Transverse colon (tissue), 4 donors: ENCODE measurements at regions not wholly inside any gene's neighbourhood (a gene's known extent, or its start where the extent isn't known, plus 50 kb on each side); places are given as distances from the start of the nearest gene placed in this dataset.

Experiments used
- DNase-seq: peaks from one replicate; pipeline ENCODE4 v3.0.0-alpha.2; 2019
- H3K27ac ChIP-seq, 4 donors: fragments of 200-600 bp; sonication (generic); 2 replicates each; pipeline ENCODE4 v1.5.1; 2016 to 2018; ENCODE audit warnings: inconsistent platforms in 4 of 4
- H3K27me3 ChIP-seq: fragments of 200-600 bp; sonication (generic); 2 replicates; pipeline ENCODE4 v1.5.1; 2017; ENCODE audit warnings: inconsistent platforms
- H3K36me3 ChIP-seq, 4 donors: fragments of 200-600 bp; sonication (generic); 2 replicates each; pipeline ENCODE4 v1.5.1; 2017 to 2019; ENCODE audit warnings: inconsistent platforms in 4 of 4
- H3K4me1 ChIP-seq, 4 donors: fragments of 200-600 bp; sonication (generic); 2 replicates each; pipeline ENCODE4 v1.5.1; 2017 to 2020; ENCODE audit warnings: inconsistent platforms in 4 of 4
- H3K4me3 ChIP-seq, 4 donors: fragments of 200-600 bp; sonication (generic); 1 replicate in 1 of 4; 2 replicates in 3 of 4; pipeline versions ENCODE4 v1.5.1 to v1.6.1; 2017 to 2019; ENCODE audit warnings: inconsistent platforms in 4 of 4
- H3K9me3 ChIP-seq, 2 donors: fragments of 200-600 bp; sonication (generic); 2 replicates each; pipeline ENCODE4 v1.5.1; 2017 to 2019; ENCODE audit warnings: inconsistent platforms in 2 of 2
- EP300 ChIP-seq: sonication (generic); formaldehyde crosslinking; IDR thresholded peaks from one replicate; pipeline ENCODE4 v1.6.1; 2017; ENCODE audit warnings: antibody characterized with exemption, low read depth
- POLR2A ChIP-seq: fragments of 450-650 bp; IDR thresholded peaks from one replicate; pipeline ENCODE4 v1.6.1; 2016; ENCODE audit warnings: antibody characterized with exemption, mild to moderate bottlenecking, moderate library complexity
- POLR2AphosphoS5 ChIP-seq, 3 donors: sonication (generic); formaldehyde crosslinking; IDR thresholded peaks; one replicate each; pipeline ENCODE4 v1.6.1; 2016; ENCODE audit warnings: antibody characterized with exemption in 3 of 3
- WGBS, 2 donors: methylation state at CpG; one replicate each; pipeline ENCODE4 v1.1.5; 2018; ENCODE audit warnings: low coverage in 1 of 2; 5-methylcytosine and 5-hydroxymethylcytosine counted together
- in situ Hi-C, 4 donors: fragments of 200-750 bp; cut with MboI; loops; one replicate each; pipeline versions ENCODE4 v1.15.0 to v1.15.1; 2017; ENCODE audit warnings: low sequenced_read_pairs in 3 of 4, low pct_ligation_motif_present in 1 of 4, low pct_unique_long_range_greater_than_20kb in 1 of 4
- intact Hi-C: fragments of 100-400 bp; cut with DNase I; formaldehyde crosslinking; loops from one replicate; pipeline ENCODE4 v1.15.1; 2023; ENCODE audit warnings: low total_unique reads
- TF ChIP-seq, protein P1 (sequence below), 5 experiments: fragments of 200-600 bp in 3 of 5; fragments of 450-650 bp in 2 of 5; sonication (generic) in 3 of 5; IDR thresholded peaks; 1 replicate in 2 of 5; 2 replicates in 3 of 5; pipeline ENCODE4 v1.5.1; 2016 to 2017; ENCODE audit warnings: antibody characterized with exemption in 5 of 5, inconsistent platforms in 3 of 5, mild to moderate bottlenecking in 2 of 5, moderate library complexity in 1 of 5

DNA sequence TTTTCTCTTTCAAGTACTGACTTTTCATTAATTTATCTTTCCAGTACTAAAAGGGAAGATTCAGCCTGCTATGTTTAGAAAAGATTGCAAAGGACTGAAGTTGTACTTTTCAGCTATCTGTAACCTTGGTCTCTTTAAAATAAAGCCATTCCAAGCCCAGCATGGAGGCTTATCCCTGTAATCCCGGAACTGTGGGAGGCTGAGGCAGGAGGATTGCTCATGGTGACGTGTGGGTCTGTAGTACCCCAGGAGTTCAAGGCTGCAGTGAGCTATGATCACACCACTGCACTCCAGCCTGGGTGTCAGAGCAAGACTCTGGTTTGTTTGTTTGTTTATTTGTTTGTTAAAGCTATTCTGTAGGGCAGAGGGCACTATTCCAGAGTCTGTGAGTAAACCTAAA, 50.6 kb upstream of the TMEM170B start:
- no peak overlapping the region for H3K4me3 ChIP-seq
- no peaks in the 10 kb centered on the region for H3K36me3 ChIP-seq
- H3K4me1 ChIP-seq = no peaks in the 10 kb centered on the region
- no peak overlapping the region for H3K27ac ChIP-seq
- intact Hi-C loops (no loop called here), in situ Hi-C loops (no loop called here)
- WGBS, 2 donors = 87% methylated on average over 2 of the region's 2 CpGs; no CpG with 5 or more reads in 1 of the 2 donors
- no peaks in the 10 kb centered on the region for H3K9me3 ChIP-seq
- no peaks in the 10 kb centered on the region for H3K27me3 ChIP-seq
- TF ChIP-seq EP300 (no peak), POLR2A (no peak), POLR2AphosphoS5 (IDR thresholded peaks at IDR 0.05) (no peak)
- TF ChIP-seq, protein P1, sequence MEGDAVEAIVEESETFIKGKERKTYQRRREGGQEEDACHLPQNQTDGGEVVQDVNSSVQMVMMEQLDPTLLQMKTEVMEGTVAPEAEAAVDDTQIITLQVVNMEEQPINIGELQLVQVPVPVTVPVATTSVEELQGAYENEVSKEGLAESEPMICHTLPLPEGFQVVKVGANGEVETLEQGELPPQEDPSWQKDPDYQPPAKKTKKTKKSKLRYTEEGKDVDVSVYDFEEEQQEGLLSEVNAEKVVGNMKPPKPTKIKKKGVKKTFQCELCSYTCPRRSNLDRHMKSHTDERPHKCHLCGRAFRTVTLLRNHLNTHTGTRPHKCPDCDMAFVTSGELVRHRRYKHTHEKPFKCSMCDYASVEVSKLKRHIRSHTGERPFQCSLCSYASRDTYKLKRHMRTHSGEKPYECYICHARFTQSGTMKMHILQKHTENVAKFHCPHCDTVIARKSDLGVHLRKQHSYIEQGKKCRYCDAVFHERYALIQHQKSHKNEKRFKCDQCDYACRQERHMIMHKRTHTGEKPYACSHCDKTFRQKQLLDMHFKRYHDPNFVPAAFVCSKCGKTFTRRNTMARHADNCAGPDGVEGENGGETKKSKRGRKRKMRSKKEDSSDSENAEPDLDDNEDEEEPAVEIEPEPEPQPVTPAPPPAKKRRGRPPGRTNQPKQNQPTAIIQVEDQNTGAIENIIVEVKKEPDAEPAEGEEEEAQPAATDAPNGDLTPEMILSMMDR (IDR thresholded peaks at IDR 0.05) = no peak
- DNase-seq = no peak

DNA sequence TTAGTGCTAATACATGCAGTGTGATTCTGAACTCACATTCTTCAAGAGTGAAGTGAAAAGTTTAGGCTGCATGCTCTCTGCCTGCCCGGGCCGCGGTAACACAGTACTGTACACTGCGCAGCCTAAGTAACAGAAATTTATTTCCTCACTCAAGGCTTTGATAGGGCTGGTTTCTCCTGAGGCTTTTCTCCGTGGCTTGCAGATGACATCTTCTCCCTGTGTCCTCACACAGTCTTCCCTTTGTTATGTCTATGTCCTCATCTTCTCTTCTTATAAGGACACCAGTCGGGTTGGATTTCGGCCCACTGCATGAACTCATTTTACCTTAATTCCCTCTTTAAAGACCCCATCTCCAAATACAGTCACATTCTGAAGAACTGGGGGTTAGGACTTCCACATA, 51.1 kb upstream of the TMEM170B start:
- Histone ChIP-seq H3K27me3 (no peaks in the 10 kb centered on the region), H3K36me3 (no peaks in the 10 kb centered on the region), H3K9me3 (no peaks in the 10 kb centered on the region), H3K4me3 (no peak overlapping the region), H3K27ac (no peak overlapping the region), H3K4me1 (no peaks in the 10 kb centered on the region)
- intact Hi-C loops = no loop called here
- in situ Hi-C loops = no loop called here
- DNase-seq = no peak
- TF ChIP-seq POLR2A (no peak), POLR2AphosphoS5 (IDR thresholded peaks at IDR 0.05) (no peak), EP300 (no peak)
- TF ChIP-seq, protein P1 (IDR thresholded peaks at IDR 0.05) = no peak
- WGBS, 2 donors = 88 to 94% methylated on average over 7 of the region's 7 CpGs

DNA sequence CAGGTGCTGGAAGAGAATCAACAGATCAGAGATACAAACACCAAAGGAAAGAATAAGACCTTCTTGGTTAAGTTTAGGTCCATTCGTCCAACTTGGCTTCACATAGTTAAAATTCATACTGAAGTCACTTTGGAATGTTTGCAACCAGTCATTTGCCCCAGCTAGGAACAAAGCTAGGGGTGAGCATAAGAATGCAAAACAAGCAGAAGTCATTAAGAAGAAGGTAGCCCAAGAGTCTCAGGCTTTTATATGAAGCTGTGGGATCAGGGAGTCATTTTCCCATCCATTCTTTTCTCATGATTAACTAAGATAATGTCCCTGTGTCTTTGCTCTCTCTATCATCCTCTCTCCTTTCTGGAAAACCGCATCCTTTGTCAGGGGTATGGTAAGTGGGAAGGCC, 51.5 kb upstream of the TMEM170B start:
- Histone ChIP-seq H3K9me3 (no peaks in the 10 kb centered on the region), H3K27me3 (no peaks in the 10 kb centered on the region), H3K4me3 (no peak overlapping the region), H3K27ac (no peak overlapping the region), H3K4me1 (no peaks in the 10 kb centered on the region), H3K36me3 (no peaks in the 10 kb centered on the region)
- in situ Hi-C loops (no loop called here), intact Hi-C loops (no loop called here)
- no peak for DNase-seq
- WGBS, 2 donors = 82 to 94% methylated on average over 1 to 2 of the region's 2 CpGs
- TF ChIP-seq POLR2AphosphoS5 (IDR thresholded peaks at IDR 0.05) (no peak), EP300 (no peak), POLR2A (no peak)
- TF ChIP-seq, protein P1 (IDR thresholded peaks at IDR 0.05) = no peak

DNA sequence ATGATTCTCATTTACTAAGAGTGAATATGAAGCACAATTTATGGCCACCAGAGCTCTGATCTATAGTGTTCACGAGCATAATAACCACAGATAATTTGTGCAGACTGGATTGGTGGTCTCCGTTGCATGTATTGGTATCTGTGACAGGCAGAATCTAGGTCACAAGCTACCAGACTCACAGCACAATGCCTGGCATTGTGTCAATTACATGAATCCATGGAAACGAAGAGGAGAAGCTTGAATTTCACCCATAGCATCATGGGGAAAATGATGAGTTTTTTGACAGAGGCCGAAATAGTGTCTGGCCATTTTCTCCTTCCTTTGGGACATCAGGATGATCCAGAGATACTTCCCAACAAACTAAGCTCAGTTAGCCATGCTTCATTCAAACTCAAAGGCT, 52.3 kb upstream of the TMEM170B start:
- H3K4me1 ChIP-seq = no peaks in the 10 kb centered on the region
- no peak for DNase-seq
- in situ Hi-C loops (no loop called here), intact Hi-C loops (no loop called here)
- no peaks in the 10 kb centered on the region for H3K9me3 ChIP-seq
- TF ChIP-seq EP300 (no peak), POLR2AphosphoS5 (IDR thresholded peaks at IDR 0.05) (no peak), POLR2A (no peak)
- TF ChIP-seq, protein P1 (IDR thresholded peaks at IDR 0.05) = no peak
- no peak overlapping the region for H3K4me3 ChIP-seq
- H3K36me3 ChIP-seq = no peaks in the 10 kb centered on the region
- WGBS, 2 donors = 80 to 81% methylated on average over 1 to 4 of the region's 4 CpGs
- no peak overlapping the region for H3K27ac ChIP-seq
- H3K27me3 ChIP-seq = no peaks in the 10 kb centered on the region
